Kidney epithelial cell (primary cell): ENCODE measurements at regions not wholly inside any gene's neighbourhood (a gene's known extent, or its start where the extent isn't known, plus 50 kb on each side); places are given as distances from the start of the nearest gene placed in this dataset.

Experiments
- DNase-seq: peaks from one replicate; pipeline ENCODE4 v3.0.0-alpha.2; 2010; ENCODE audit warnings: low read depth
- H3K27me3 ChIP-seq: 2 replicates; pipeline ENCODE4 v1.6.0; 2011; ENCODE audit warnings: low read length; ENCODE audit not compliant: control insufficient read depth, insufficient read depth
- H3K36me3 ChIP-seq: 2 replicates; pipeline ENCODE4 v1.5.1; 2011; ENCODE audit warnings: low read length; ENCODE audit not compliant: control insufficient read depth, insufficient read depth
- H3K4me3 ChIP-seq: 2 replicates; pipeline ENCODE4 v1.5.1; 2011; ENCODE audit warnings: low read depth, mild to moderate bottlenecking, control low read depth, low read length
- TF ChIP-seq, protein P1 (sequence below): IDR thresholded peaks from 2 replicates; pipeline ENCODE4 v1.5.1; 2011; ENCODE audit warnings: mild to moderate bottlenecking, moderate library complexity, low read length, control low read depth, inconsistent platforms; ENCODE audit not compliant: insufficient read depth, poor library complexity, severe bottlenecking

GRCh38 chr3:188046561-188047211 lies 107.3 kb upstream of the LPP start:
- DNase-seq = no peak
- no peak overlapping the region for H3K4me3 ChIP-seq
- TF ChIP-seq, protein P1, sequence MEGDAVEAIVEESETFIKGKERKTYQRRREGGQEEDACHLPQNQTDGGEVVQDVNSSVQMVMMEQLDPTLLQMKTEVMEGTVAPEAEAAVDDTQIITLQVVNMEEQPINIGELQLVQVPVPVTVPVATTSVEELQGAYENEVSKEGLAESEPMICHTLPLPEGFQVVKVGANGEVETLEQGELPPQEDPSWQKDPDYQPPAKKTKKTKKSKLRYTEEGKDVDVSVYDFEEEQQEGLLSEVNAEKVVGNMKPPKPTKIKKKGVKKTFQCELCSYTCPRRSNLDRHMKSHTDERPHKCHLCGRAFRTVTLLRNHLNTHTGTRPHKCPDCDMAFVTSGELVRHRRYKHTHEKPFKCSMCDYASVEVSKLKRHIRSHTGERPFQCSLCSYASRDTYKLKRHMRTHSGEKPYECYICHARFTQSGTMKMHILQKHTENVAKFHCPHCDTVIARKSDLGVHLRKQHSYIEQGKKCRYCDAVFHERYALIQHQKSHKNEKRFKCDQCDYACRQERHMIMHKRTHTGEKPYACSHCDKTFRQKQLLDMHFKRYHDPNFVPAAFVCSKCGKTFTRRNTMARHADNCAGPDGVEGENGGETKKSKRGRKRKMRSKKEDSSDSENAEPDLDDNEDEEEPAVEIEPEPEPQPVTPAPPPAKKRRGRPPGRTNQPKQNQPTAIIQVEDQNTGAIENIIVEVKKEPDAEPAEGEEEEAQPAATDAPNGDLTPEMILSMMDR = no peak
- H3K36me3 ChIP-seq = no peaks in the 10 kb centered on the region
- no peaks in the 10 kb centered on the region for H3K27me3 ChIP-seq

- no peaks in the 10 kb centered on the region for H3K36me3 ChIP-seq
- H3K27me3 ChIP-seq = no peaks in the 10 kb centered on the region
- no peak for DNase-seq
- TF ChIP-seq, protein P1 = no peak
- H3K4me3 ChIP-seq = no peak overlapping the region
Measured at GRCh38 chr3:188047536-188047935, 106.4 kb upstream of the LPP start.

GRCh38 chr3:188049606-188050530 lies 104.1 kb upstream of the LPP start:
- TF ChIP-seq, protein P1 = no peak
- no peaks in the 10 kb centered on the region for H3K36me3 ChIP-seq
- no peak overlapping the region for H3K4me3 ChIP-seq
- no peaks in the 10 kb centered on the region for H3K27me3 ChIP-seq
- no peak for DNase-seq

DNA sequence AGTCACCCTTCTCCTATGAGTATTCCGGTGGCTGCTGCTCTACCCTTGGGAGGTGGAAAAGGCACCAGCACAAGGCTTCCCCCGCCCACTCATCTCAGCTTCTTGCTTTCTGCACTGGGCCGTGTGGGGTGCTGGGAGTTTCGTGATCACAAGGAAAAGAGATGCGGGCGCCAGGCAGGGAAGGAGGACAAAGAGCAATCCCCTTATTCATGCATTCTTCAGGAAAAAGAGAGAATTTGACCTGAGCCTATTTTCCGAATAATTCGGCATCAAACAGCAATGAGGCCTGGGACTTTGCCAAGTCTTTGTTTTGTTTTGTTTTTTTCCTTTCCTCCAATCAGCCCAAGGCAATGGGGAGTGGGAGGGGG lies 102.2 kb upstream of the LPP start:
- Histone ChIP-seq H3K4me3 (no peak overlapping the region), H3K36me3 (no peaks in the 10 kb centered on the region), H3K27me3 (no peaks in the 10 kb centered on the region)
- TF ChIP-seq, protein P1 = no peak
- DNase-seq = no peak

DNA sequence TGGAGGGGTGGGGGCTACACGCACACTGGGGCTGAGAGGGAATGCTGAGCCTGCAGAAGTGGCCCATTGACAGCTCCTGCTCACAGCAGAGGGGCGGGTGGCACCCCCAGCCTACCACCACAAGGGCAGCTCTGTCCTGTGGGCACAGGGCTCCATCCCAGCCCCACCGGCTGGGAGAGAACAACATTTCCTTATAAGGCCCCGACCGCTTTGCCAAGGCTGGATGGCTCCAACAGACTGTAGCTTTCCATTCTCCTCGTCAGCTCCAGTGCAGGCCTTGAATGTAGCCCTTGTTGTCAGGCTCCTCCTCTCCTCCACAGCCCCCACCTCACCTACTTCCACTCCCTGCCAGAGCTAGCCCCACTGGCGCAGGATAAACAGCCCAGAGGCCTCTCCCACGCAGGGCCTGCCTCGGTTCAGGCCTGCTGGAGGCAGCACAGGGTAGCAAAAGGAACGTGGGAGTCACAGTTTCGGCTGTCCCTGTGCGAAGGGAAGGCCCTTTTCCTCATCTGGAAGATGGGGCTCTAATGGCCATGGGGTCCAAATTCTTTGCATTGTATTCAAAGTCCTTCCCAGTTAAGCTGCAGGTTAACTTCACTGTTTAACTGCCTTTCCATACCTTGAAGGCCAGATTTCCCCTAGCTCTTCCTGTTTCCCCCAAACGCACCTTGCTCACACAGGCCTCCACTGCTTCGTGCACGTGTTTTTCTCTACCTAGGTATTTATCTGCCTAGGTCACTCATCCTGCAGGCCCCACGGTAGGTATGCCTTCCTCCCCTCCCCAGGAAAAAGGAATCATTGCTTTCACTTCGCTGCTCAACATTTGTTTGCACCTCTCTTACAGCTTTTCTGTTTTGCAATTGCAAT lies 101.6 kb upstream of the LPP start:
- TF ChIP-seq, protein P1 = peak; percentile 36
- no peak for DNase-seq
- Histone ChIP-seq H3K27me3 (no peaks in the 10 kb centered on the region), H3K36me3 (no peaks in the 10 kb centered on the region), H3K4me3 (no peak overlapping the region)
